MM.1S (cell line): ENCODE measurements at regions not wholly inside any gene's neighbourhood (a gene's known extent, or its start where the extent isn't known, plus 50 kb on each side); places are given as distances from the start of the nearest gene placed in this dataset.

Source experiments
- EZH2 ChIP-seq: fragments of 300-600 bp; sonication (generic); optimal IDR thresholded peaks from 2 replicates; pipeline ENCODE3; 2017; ENCODE audit warnings: low read depth, mild to moderate bottlenecking, antibody characterized with exemption, low read length, mixed read lengths
- EZH2phosphoT487 ChIP-seq: fragments of 300-600 bp; sonication (generic); IDR thresholded peaks from 2 replicates; pipeline ENCODE4 v1.6.1; 2018; ENCODE audit warnings: antibody characterized with exemption, low read length
- TF ChIP-seq, protein P1 (sequence below): fragments of 300-600 bp; sonication (generic); IDR thresholded peaks from 2 replicates; pipeline ENCODE4 v1.5.1; 2016; ENCODE audit warnings: antibody characterized with exemption, low read length, mixed read lengths

- TF ChIP-seq, protein P1, sequence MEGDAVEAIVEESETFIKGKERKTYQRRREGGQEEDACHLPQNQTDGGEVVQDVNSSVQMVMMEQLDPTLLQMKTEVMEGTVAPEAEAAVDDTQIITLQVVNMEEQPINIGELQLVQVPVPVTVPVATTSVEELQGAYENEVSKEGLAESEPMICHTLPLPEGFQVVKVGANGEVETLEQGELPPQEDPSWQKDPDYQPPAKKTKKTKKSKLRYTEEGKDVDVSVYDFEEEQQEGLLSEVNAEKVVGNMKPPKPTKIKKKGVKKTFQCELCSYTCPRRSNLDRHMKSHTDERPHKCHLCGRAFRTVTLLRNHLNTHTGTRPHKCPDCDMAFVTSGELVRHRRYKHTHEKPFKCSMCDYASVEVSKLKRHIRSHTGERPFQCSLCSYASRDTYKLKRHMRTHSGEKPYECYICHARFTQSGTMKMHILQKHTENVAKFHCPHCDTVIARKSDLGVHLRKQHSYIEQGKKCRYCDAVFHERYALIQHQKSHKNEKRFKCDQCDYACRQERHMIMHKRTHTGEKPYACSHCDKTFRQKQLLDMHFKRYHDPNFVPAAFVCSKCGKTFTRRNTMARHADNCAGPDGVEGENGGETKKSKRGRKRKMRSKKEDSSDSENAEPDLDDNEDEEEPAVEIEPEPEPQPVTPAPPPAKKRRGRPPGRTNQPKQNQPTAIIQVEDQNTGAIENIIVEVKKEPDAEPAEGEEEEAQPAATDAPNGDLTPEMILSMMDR: no peak
- TF ChIP-seq EZH2 (no peak), EZH2phosphoT487 (no peak)
Observed at GRCh38 chr13:103255587-103256301, 189.5 kb upstream of the SLC10A2 start.
